ENCODE measurements at regions not wholly inside any gene's neighbourhood (a gene's known extent, or its start where the extent isn't known, plus 50 kb on each side); places are given as distances from the start of the nearest gene placed in this dataset.
"Not testable (repeated sequence)": the region's sequence is repeated elsewhere in the genome, so short reads cannot be mapped to it uniquely, and the experiment has no call there.

DNA sequence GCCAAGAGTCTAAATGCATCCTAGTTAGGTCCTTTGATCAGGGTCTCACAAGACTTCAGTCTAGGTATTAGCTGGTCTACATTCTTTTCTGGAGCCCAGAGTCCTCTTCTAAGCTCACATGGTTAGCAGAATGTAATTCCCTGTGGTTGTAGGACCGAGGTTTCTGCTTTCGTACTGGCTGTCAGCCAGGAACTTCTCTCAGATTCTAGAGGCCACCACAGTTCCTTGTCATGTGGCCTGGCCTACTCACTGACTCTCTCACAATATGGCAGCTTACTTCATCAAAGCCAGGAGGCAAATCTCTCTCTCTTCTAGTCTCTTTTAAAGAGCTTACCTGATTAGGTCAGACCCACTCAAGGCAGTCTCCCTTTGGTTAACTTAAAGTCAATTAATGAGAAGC, 82.9 kb downstream of the POU4F1 start:
- no peak overlapping the region for H3K27ac Mint-ChIP-seq
- ChIA-PET CTCF (no interaction called here), POLR2A (no interaction called here)
- TF ChIP-seq, protein P1, sequence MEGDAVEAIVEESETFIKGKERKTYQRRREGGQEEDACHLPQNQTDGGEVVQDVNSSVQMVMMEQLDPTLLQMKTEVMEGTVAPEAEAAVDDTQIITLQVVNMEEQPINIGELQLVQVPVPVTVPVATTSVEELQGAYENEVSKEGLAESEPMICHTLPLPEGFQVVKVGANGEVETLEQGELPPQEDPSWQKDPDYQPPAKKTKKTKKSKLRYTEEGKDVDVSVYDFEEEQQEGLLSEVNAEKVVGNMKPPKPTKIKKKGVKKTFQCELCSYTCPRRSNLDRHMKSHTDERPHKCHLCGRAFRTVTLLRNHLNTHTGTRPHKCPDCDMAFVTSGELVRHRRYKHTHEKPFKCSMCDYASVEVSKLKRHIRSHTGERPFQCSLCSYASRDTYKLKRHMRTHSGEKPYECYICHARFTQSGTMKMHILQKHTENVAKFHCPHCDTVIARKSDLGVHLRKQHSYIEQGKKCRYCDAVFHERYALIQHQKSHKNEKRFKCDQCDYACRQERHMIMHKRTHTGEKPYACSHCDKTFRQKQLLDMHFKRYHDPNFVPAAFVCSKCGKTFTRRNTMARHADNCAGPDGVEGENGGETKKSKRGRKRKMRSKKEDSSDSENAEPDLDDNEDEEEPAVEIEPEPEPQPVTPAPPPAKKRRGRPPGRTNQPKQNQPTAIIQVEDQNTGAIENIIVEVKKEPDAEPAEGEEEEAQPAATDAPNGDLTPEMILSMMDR (IDR thresholded peaks at IDR 0.05): no peak
- H3K4me1 Mint-ChIP-seq (ENCODE audit: low read depth): no peaks in the 10 kb centered on the region
- no peaks in the 10 kb centered on the region for H3K36me3 ChIP-seq (ENCODE audit: insufficient read depth, low read length)
- no peak overlapping the region for H3K27ac ChIP-seq (ENCODE audit: low read depth in 1 of 2, low read length in 2 of 2)
- no peak overlapping the region for H3K4me3 ChIP-seq (ENCODE audit: low read length)
- intact Hi-C loops (cut with DNase I, micrococcal nuclease): no loop called here
- peaks cover 0 to 5% of the 10 kb centered on the region in 2 experiments for H3K9me3 ChIP-seq (ENCODE audit: control insufficient read depth in 1 of 2, insufficient read depth in 1 of 2, low read length in 2 of 2)
- peaks cover 0 to 3% of the 10 kb centered on the region in 2 experiments for H3K27me3 ChIP-seq (ENCODE audit: control insufficient read depth in 1 of 2, insufficient read depth in 2 of 2, low read length in 2 of 2)
- H3K4me3 Mint-ChIP-seq: no peak overlapping the region
- DNase-seq (no peak), ATAC-seq (ENCODE audit: poor library complexity) (no peak)
- no peaks in the 10 kb centered on the region for H3K36me3 Mint-ChIP-seq (ENCODE audit: low read depth)
- no peaks in the 10 kb centered on the region for H3K4me1 ChIP-seq (ENCODE audit: insufficient read depth, low read length)
- H3K9me3 Mint-ChIP-seq: no peaks in the 10 kb centered on the region
- H3K27me3 Mint-ChIP-seq: peaks cover 24% of the 10 kb centered on the region

DNA sequence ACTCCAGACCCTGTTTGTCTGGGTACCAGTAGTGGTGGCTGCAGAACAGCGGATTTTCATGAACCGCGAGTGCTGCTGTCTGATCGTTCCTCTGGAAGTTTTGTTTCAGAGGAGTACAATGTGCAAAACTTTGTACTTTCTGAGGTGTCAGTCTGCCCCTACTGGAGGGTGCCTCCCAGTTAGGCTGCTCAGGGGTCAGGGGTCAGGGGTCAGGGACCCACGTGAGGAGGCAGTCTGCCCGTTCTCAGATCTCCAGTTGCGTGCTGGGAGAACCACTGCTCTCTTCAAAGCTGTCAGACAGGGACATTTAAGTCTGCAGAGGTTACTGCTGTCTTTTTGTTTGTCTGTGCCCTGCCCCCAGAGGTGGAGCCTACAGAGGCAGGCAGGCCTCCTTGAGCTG, 84.9 kb downstream of the POU4F1 start:
- H3K27ac Mint-ChIP-seq; DNase-seq; H3K27me3 ChIP-seq (ENCODE audit: control insufficient read depth in 1 of 2, insufficient read depth in 2 of 2, low read length in 2 of 2); H3K4me3 ChIP-seq (ENCODE audit: low read length); H3K36me3 Mint-ChIP-seq (ENCODE audit: low read depth); H3K36me3 ChIP-seq (ENCODE audit: insufficient read depth, low read length); H3K4me3 Mint-ChIP-seq; ATAC-seq (ENCODE audit: poor library complexity); H3K4me1 ChIP-seq (ENCODE audit: insufficient read depth, low read length); H3K4me1 Mint-ChIP-seq (ENCODE audit: low read depth); CTCF ChIA-PET; H3K9me3 Mint-ChIP-seq; H3K9me3 ChIP-seq (ENCODE audit: control insufficient read depth in 1 of 2, insufficient read depth in 1 of 2, low read length in 2 of 2); intact Hi-C loops (cut with DNase I, micrococcal nuclease); H3K27ac ChIP-seq (ENCODE audit: low read depth in 1 of 2, low read length in 2 of 2); POLR2A ChIA-PET: not testable (repeated sequence)
- peaks cover 23% of the 10 kb centered on the region for H3K27me3 Mint-ChIP-seq

DNA sequence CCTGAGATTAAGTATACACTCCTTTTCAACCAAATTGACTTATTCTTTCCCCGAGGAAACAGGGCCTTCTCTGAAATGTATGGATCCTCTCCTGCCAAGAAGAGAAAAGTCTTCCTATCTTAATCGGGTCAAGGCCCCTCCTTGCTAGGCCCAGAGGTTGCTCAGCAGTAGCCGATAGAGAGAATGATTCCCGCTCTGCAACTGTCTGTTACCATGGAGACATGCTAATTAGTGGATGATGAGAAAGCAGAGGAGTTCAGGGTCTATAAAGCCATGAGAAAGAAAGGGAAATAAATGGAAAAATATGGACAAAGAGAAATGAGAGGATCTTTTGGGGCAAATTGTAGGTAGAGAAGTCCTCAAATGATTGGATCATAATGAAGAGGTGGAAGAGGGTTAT, 103.5 kb downstream of the POU4F1 start:
- H3K4me1 ChIP-seq (ENCODE audit: insufficient read depth, low read length): no peaks in the 10 kb centered on the region
- Mint-ChIP-seq H3K4me3 (no peak overlapping the region), H3K36me3 (ENCODE audit: low read depth) (no peaks in the 10 kb centered on the region), H3K27ac (no peak overlapping the region), H3K9me3 (no peaks in the 10 kb centered on the region), H3K4me1 (ENCODE audit: low read depth) (no peaks in the 10 kb centered on the region), H3K27me3 (no peaks in the 10 kb centered on the region)
- ChIA-PET POLR2A (no interaction called here), CTCF (no interaction called here)
- no peaks in the 10 kb centered on the region for H3K27me3 ChIP-seq (ENCODE audit: control insufficient read depth in 1 of 2, insufficient read depth in 2 of 2, low read length in 2 of 2)
- H3K4me3 ChIP-seq (ENCODE audit: low read length): no peak overlapping the region
- DNase-seq (no peak), ATAC-seq (ENCODE audit: poor library complexity) (no peak)
- intact Hi-C loops (cut with DNase I, micrococcal nuclease): no loop called here
- TF ChIP-seq, protein P1 (IDR thresholded peaks at IDR 0.05): no peak
- peaks cover 0 to 5% of the 10 kb centered on the region in 2 experiments for H3K9me3 ChIP-seq (ENCODE audit: control insufficient read depth in 1 of 2, insufficient read depth in 1 of 2, low read length in 2 of 2)
- H3K36me3 ChIP-seq (ENCODE audit: insufficient read depth, low read length): no peaks in the 10 kb centered on the region
- H3K27ac ChIP-seq (ENCODE audit: low read depth in 1 of 2, low read length in 2 of 2): no peak overlapping the region

DNA sequence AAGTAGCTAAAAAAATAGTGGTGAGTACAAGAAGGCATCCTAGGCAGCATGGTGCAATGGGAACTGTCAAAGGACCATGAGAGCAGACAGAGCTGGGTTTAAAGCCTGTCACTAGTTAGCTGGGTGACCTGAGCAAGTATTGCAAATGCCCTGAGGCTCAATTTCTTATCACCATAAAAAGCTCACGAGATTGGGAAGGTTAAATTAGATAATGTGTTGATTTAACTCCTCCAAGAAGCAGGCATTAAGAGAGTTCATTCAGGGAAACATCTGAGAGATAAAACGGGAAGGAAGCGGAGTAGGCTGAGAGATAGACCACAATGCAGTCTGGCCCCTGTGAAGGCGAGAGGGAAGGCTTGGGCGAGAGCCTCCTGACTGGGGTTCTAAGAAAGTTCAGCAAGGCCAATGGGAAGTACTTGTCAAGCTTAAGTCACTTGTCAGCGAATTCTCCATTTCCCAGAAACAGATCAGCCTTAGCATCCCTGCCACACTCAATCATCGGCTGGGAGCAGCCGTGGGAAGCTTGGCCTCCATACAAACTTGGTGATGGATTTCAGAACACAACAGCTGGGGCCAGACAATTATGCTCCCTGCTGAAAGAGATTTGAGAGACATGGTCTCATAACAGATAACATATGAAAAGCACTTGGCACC, 105.5 kb downstream of the POU4F1 start:
- H3K27ac Mint-ChIP-seq: no peak overlapping the region
- H3K4me1 Mint-ChIP-seq (ENCODE audit: low read depth): no peaks in the 10 kb centered on the region
- H3K9me3 Mint-ChIP-seq: no peaks in the 10 kb centered on the region
- DNase-seq (no peak), ATAC-seq (ENCODE audit: poor library complexity) (no peak)
- TF ChIP-seq, protein P1 (IDR thresholded peaks at IDR 0.05): no peak
- no peak overlapping the region for H3K4me3 Mint-ChIP-seq
- H3K4me1 ChIP-seq (ENCODE audit: insufficient read depth, low read length): no peaks in the 10 kb centered on the region
- ChIA-PET POLR2A (no interaction called here), CTCF (interaction anchor here (1.1 kb wide), 1 partner anchor 10 kb away, joined by 3 read pairs; no protein-coding TSS in a partner anchor)
- H3K27me3 ChIP-seq (ENCODE audit: control insufficient read depth in 1 of 2, insufficient read depth in 2 of 2, low read length in 2 of 2): no peaks in the 10 kb centered on the region
- no peaks in the 10 kb centered on the region for H3K36me3 Mint-ChIP-seq (ENCODE audit: low read depth)
- no peaks in the 10 kb centered on the region for H3K27me3 Mint-ChIP-seq
- H3K4me3 ChIP-seq (ENCODE audit: low read length): no peak overlapping the region
- no peaks in the 10 kb centered on the region for H3K9me3 ChIP-seq (ENCODE audit: control insufficient read depth in 1 of 2, insufficient read depth in 1 of 2, low read length in 2 of 2)
- intact Hi-C loops (cut with DNase I, micrococcal nuclease): no loop called here
- H3K27ac ChIP-seq (ENCODE audit: low read depth in 1 of 2, low read length in 2 of 2): no peak overlapping the region
- no peaks in the 10 kb centered on the region for H3K36me3 ChIP-seq (ENCODE audit: insufficient read depth, low read length)

All from CD4-positive, alpha-beta T cell (primary cell).